ENCODE measurements at regions not wholly inside any gene's neighbourhood (a gene's known extent, or its start where the extent isn't known, plus 50 kb on each side); places are given as distances from the start of the nearest gene placed in this dataset.

DNA sequence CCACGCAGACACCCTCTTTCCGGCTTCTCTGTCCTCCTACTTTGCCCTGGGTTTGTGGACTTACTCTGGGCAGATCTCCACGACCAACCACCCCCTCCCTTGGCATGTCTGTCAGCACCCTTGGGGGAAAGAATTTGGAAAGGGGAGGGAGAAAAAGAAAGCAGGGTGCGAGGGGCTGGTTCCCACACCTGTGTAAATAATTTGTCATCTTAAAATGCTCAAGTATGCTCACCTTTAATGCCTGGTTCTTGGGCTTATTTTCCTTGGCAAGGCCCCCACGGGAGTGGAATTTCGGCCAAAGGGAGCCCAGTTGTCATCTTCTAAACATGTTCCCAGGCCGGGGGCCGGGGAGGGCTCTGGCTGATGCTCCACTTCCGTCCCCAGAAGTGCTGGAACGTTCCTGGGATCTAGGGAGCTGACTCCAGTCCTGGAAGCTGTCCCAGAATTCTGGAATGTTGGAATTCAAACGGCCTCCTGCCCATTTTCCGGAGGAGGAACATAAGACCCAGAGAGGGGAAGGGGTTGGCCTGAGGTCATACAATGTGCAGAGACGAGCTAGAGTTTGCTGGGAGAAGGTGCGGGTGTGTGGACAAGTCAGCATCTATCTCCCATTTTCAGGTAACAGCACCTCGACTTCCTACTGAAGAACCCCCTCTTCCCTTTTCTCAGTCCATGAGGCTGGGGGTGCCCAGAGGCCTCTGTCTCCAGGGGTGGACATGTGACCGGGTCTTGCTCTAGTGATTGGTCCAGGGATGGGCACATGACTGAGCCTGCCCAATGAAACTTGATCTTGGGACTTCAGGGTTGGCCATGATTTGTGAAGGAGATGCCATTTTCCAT is 122.3 kb downstream of the CEBPB start:
- H3K9ac ChIP-seq = no peak overlapping the region
- H3K36me3 ChIP-seq (ENCODE audit: control insufficient read depth, insufficient read depth, low read length) = no peaks in the 10 kb centered on the region
- no peaks in the 10 kb centered on the region for H3K79me2 ChIP-seq
- H3K9me3 ChIP-seq (ENCODE audit: control insufficient read depth, low read length) = no peaks in the 10 kb centered on the region
- H3K4me2 ChIP-seq (ENCODE audit: low read length) = no peak overlapping the region
- H2AFZ ChIP-seq = no peak overlapping the region
- H3K4me3 ChIP-seq (ENCODE audit: low read depth, low read length) = no peak overlapping the region
- TF ChIP-seq, protein P1, sequence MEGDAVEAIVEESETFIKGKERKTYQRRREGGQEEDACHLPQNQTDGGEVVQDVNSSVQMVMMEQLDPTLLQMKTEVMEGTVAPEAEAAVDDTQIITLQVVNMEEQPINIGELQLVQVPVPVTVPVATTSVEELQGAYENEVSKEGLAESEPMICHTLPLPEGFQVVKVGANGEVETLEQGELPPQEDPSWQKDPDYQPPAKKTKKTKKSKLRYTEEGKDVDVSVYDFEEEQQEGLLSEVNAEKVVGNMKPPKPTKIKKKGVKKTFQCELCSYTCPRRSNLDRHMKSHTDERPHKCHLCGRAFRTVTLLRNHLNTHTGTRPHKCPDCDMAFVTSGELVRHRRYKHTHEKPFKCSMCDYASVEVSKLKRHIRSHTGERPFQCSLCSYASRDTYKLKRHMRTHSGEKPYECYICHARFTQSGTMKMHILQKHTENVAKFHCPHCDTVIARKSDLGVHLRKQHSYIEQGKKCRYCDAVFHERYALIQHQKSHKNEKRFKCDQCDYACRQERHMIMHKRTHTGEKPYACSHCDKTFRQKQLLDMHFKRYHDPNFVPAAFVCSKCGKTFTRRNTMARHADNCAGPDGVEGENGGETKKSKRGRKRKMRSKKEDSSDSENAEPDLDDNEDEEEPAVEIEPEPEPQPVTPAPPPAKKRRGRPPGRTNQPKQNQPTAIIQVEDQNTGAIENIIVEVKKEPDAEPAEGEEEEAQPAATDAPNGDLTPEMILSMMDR (IDR thresholded peaks at IDR 0.05) = no peak
- H3K4me1 ChIP-seq = no peaks in the 10 kb centered on the region
- no peaks in the 10 kb centered on the region for H3K27me3 ChIP-seq (ENCODE audit: control insufficient read depth, insufficient read depth, low read length)
- peak overlapping the region; percentile 33 for H3K27ac ChIP-seq

DNA sequence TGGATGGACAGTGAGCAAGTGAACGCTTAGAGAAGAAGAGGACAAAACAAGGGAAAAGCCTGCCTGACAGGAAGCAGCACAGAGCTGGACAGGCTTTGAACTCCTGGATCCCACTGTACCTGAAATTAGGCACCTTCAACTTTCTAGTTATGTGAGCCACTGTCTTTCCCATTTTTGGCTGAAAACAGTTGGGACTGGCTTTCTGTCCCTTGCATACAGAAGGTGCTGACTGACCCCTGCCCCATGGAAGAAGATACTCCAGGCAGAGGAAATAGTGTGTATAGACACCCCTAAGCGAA is 122.8 kb downstream of the CEBPB start:
- no peak overlapping the region for H3K4me2 ChIP-seq (ENCODE audit: low read length)
- H3K9ac ChIP-seq = no peak overlapping the region
- no peak overlapping the region for H2AFZ ChIP-seq
- H3K27me3 ChIP-seq (ENCODE audit: control insufficient read depth, insufficient read depth, low read length) = no peaks in the 10 kb centered on the region
- peak overlapping the region; percentile 24 for H3K27ac ChIP-seq
- H3K79me2 ChIP-seq = no peaks in the 10 kb centered on the region
- H3K4me1 ChIP-seq = no peaks in the 10 kb centered on the region
- no peaks in the 10 kb centered on the region for H3K36me3 ChIP-seq (ENCODE audit: control insufficient read depth, insufficient read depth, low read length)
- TF ChIP-seq, protein P1 (IDR thresholded peaks at IDR 0.05) = no peak
- H3K4me3 ChIP-seq (ENCODE audit: low read depth, low read length) = no peak overlapping the region
- no peaks in the 10 kb centered on the region for H3K9me3 ChIP-seq (ENCODE audit: control insufficient read depth, low read length)

GRCh38 chr20:50313827-50314677 is 123.4 kb downstream of the CEBPB start:
- Histone ChIP-seq H3K4me3 (ENCODE audit: low read depth, low read length) (no peak overlapping the region), H3K27me3 (ENCODE audit: control insufficient read depth, insufficient read depth, low read length) (no peaks in the 10 kb centered on the region), H3K4me1 (no peaks in the 10 kb centered on the region), H3K36me3 (ENCODE audit: control insufficient read depth, insufficient read depth, low read length) (no peaks in the 10 kb centered on the region), H3K4me2 (ENCODE audit: low read length) (no peak overlapping the region), H3K9me3 (ENCODE audit: control insufficient read depth, low read length) (no peaks in the 10 kb centered on the region), H3K9ac (no peak overlapping the region), H2AFZ (no peak overlapping the region), H3K27ac (no peak overlapping the region), H3K79me2 (no peaks in the 10 kb centered on the region)
- TF ChIP-seq, protein P1 (IDR thresholded peaks at IDR 0.05) = no peak

DNA sequence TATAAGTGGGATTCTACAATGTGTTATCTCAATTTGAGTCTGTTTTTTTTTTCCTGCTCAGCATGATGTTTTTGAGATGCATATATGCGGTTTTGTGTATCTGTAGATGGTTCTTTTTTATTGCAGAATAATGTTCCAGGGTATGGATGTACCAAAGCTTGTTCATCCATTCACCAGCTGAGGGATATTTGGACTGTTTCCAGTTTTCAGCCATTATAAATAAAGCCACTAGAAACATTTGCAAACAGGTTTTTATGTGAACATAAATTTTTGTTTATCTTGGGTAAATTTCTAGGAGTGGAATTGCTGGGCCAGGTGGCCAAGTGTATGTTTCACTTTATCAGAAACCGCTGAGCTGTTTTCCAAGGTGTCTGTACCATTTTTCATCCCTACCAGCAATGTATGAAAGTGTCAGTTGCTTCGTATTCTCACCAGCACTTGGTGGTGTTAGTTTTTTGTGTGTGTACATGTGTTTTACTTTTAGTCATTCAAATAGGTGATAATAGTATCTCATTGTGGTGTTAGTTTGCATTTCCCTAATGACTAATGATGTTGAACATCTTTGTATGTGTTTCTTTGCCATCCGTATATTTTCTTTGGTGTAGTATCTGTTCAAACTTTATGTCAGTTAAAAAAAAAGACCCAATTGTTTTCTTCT is 124.2 kb downstream of the CEBPB start:
- Histone ChIP-seq H3K4me1 (no peaks in the 10 kb centered on the region), H3K79me2 (no peaks in the 10 kb centered on the region), H3K4me2 (ENCODE audit: low read length) (no peak overlapping the region), H3K36me3 (ENCODE audit: control insufficient read depth, insufficient read depth, low read length) (no peaks in the 10 kb centered on the region), H3K9ac (no peak overlapping the region), H2AFZ (no peak overlapping the region), H3K9me3 (ENCODE audit: control insufficient read depth, low read length) (no peaks in the 10 kb centered on the region), H3K4me3 (ENCODE audit: low read depth, low read length) (no peak overlapping the region), H3K27ac (no peak overlapping the region), H3K27me3 (ENCODE audit: control insufficient read depth, insufficient read depth, low read length) (no peaks in the 10 kb centered on the region)
- TF ChIP-seq, protein P1 (IDR thresholded peaks at IDR 0.05) = no peak

All from parathyroid adenoma (tissue), 2 donors.